ENCODE measurements at regions not wholly inside any gene's neighbourhood (a gene's known extent, or its start where the extent isn't known, plus 50 kb on each side); places are given as distances from the start of the nearest gene placed in this dataset.
"Not testable (repeated sequence)": the region's sequence is repeated elsewhere in the genome, so short reads cannot be mapped to it uniquely, and the experiment has no call there.

- Histone ChIP-seq H3K9ac (ENCODE audit: insufficient read length, low read depth) (no peak overlapping the region), H3K4me1 (ENCODE audit: insufficient read depth, insufficient read length) (no peaks in the 10 kb centered on the region), H3K36me3 (ENCODE audit: insufficient read depth, insufficient read length, low read length) (no peaks in the 10 kb centered on the region), H3K27me3 (ENCODE audit: insufficient read depth, insufficient read length) (no peaks in the 10 kb centered on the region), H3K9me3 (ENCODE audit: insufficient read depth, low read length) (no peaks in the 10 kb centered on the region), H3K4me3 (ENCODE audit: insufficient read length, low read depth) (no peak overlapping the region)
- no peak for TF ChIP-seq SUZ12 (IDR thresholded peaks at IDR 0.05; ENCODE audit: extremely low read depth, insufficient read depth, insufficient read length)
- no peak for TF ChIP-seq ZNF274 (IDR thresholded peaks at IDR 0.05; ENCODE audit: low read depth, low read length)
- TF ChIP-seq YY1 (IDR thresholded peaks at IDR 0.05; ENCODE audit: insufficient read depth, insufficient read length): no peak
- DNase-seq (ENCODE audit: low read depth, low spot score): no peak
Measured at GRCh38 chr4:79748835-79749234, 324.2 kb downstream of the ANTXR2 start.

GRCh38 chr4:79747252-79747651 is 325.8 kb downstream of the ANTXR2 start:
- no peaks in the 10 kb centered on the region for H3K36me3 ChIP-seq (ENCODE audit: insufficient read depth, insufficient read length, low read length)
- H3K27me3 ChIP-seq (ENCODE audit: insufficient read depth, insufficient read length): no peaks in the 10 kb centered on the region
- no peak overlapping the region for H3K4me3 ChIP-seq (ENCODE audit: insufficient read length, low read depth)
- no peak overlapping the region for H3K9ac ChIP-seq (ENCODE audit: insufficient read length, low read depth)
- no peaks in the 10 kb centered on the region for H3K9me3 ChIP-seq (ENCODE audit: insufficient read depth, low read length)
- no peak for DNase-seq (ENCODE audit: low read depth, low spot score)
- TF ChIP-seq YY1 (IDR thresholded peaks at IDR 0.05; ENCODE audit: insufficient read depth, insufficient read length) (no peak), SUZ12 (IDR thresholded peaks at IDR 0.05; ENCODE audit: extremely low read depth, insufficient read depth, insufficient read length) (no peak), ZNF274 (IDR thresholded peaks at IDR 0.05; ENCODE audit: low read depth, low read length) (no peak)
- H3K4me1 ChIP-seq (ENCODE audit: insufficient read depth, insufficient read length): no peaks in the 10 kb centered on the region

- H3K4me3 ChIP-seq (ENCODE audit: insufficient read length, low read depth): no peak overlapping the region
- DNase-seq (ENCODE audit: low read depth, low spot score): no peak
- H3K4me1 ChIP-seq (ENCODE audit: insufficient read depth, insufficient read length): no peaks in the 10 kb centered on the region
- H3K9ac ChIP-seq (ENCODE audit: insufficient read length, low read depth): no peak overlapping the region
- H3K36me3 ChIP-seq (ENCODE audit: insufficient read depth, insufficient read length, low read length): no peaks in the 10 kb centered on the region
- H3K9me3 ChIP-seq (ENCODE audit: insufficient read depth, low read length): no peaks in the 10 kb centered on the region
- H3K27me3 ChIP-seq (ENCODE audit: insufficient read depth, insufficient read length): no peaks in the 10 kb centered on the region
- TF ChIP-seq YY1 (IDR thresholded peaks at IDR 0.05; ENCODE audit: insufficient read depth, insufficient read length): no peak
- TF ChIP-seq SUZ12 (IDR thresholded peaks at IDR 0.05; ENCODE audit: extremely low read depth, insufficient read depth, insufficient read length): no peak
- TF ChIP-seq ZNF274 (IDR thresholded peaks at IDR 0.05; ENCODE audit: low read depth, low read length): no peak
Measured at GRCh38 chr4:79743014-79743413, 330.0 kb downstream of the ANTXR2 start.

- Histone ChIP-seq H3K36me3 (ENCODE audit: insufficient read depth, insufficient read length, low read length) (no peaks in the 10 kb centered on the region), H3K9me3 (ENCODE audit: insufficient read depth, low read length) (no peaks in the 10 kb centered on the region), H3K27me3 (ENCODE audit: insufficient read depth, insufficient read length) (no peaks in the 10 kb centered on the region), H3K9ac (ENCODE audit: insufficient read length, low read depth) (no peak overlapping the region), H3K4me3 (ENCODE audit: insufficient read length, low read depth) (no peak overlapping the region), H3K4me1 (ENCODE audit: insufficient read depth, insufficient read length) (no peaks in the 10 kb centered on the region)
- no peak for DNase-seq (ENCODE audit: low read depth, low spot score)
- TF ChIP-seq YY1 (IDR thresholded peaks at IDR 0.05; ENCODE audit: insufficient read depth, insufficient read length) (no peak), SUZ12 (IDR thresholded peaks at IDR 0.05; ENCODE audit: extremely low read depth, insufficient read depth, insufficient read length) (no peak), ZNF274 (IDR thresholded peaks at IDR 0.05; ENCODE audit: low read depth, low read length) (no peak)
Measured at GRCh38 chr4:79739912-79740311, 331.9 kb upstream of the GK2 start.

- no peak overlapping the region for H3K9ac ChIP-seq (ENCODE audit: insufficient read length, low read depth)
- no peak for DNase-seq (ENCODE audit: low read depth, low spot score)
- TF ChIP-seq SUZ12 (IDR thresholded peaks at IDR 0.05; ENCODE audit: extremely low read depth, insufficient read depth, insufficient read length) (no peak), YY1 (IDR thresholded peaks at IDR 0.05; ENCODE audit: insufficient read depth, insufficient read length) (no peak), ZNF274 (IDR thresholded peaks at IDR 0.05; ENCODE audit: low read depth, low read length) (no peak)
Measured at GRCh38 chr4:79723507-79723906, 315.5 kb upstream of the GK2 start.

GRCh38 chr4:79700356-79700755 is 292.3 kb upstream of the GK2 start:
- no peak for DNase-seq (ENCODE audit: low read depth, low spot score)

More at GRCh38 chr4:79723507-79723906, 315.5 kb upstream of the GK2 start:
- Histone ChIP-seq H3K27me3 (ENCODE audit: insufficient read depth, insufficient read length) (no peaks in the 10 kb centered on the region), H3K9me3 (ENCODE audit: insufficient read depth, low read length) (peaks cover 9% of the 10 kb centered on the region), H3K4me3 (ENCODE audit: insufficient read length, low read depth) (no peak overlapping the region), H3K36me3 (ENCODE audit: insufficient read depth, insufficient read length, low read length) (no peaks in the 10 kb centered on the region), H3K4me1 (ENCODE audit: insufficient read depth, insufficient read length) (no peaks in the 10 kb centered on the region)

GRCh38 chr4:79697444-79697843 is 289.4 kb upstream of the GK2 start:
- TF ChIP-seq SUZ12 (IDR thresholded peaks at IDR 0.05; ENCODE audit: extremely low read depth, insufficient read depth, insufficient read length) (no peak), ZNF274 (IDR thresholded peaks at IDR 0.05; ENCODE audit: low read depth, low read length) (no peak), YY1 (IDR thresholded peaks at IDR 0.05; ENCODE audit: insufficient read depth, insufficient read length) (no peak)
- Histone ChIP-seq H3K4me1 (ENCODE audit: insufficient read depth, insufficient read length) (no peaks in the 10 kb centered on the region), H3K27me3 (ENCODE audit: insufficient read depth, insufficient read length) (no peaks in the 10 kb centered on the region), H3K9me3 (ENCODE audit: insufficient read depth, low read length) (no peaks in the 10 kb centered on the region), H3K36me3 (ENCODE audit: insufficient read depth, insufficient read length, low read length) (no peaks in the 10 kb centered on the region), H3K9ac (ENCODE audit: insufficient read length, low read depth) (no peak overlapping the region), H3K4me3 (ENCODE audit: insufficient read length, low read depth) (no peak overlapping the region)
- DNase-seq (ENCODE audit: low read depth, low spot score): no peak

More at GRCh38 chr4:79700356-79700755, 292.3 kb upstream of the GK2 start:
- Histone ChIP-seq H3K4me1 (ENCODE audit: insufficient read depth, insufficient read length) (no peaks in the 10 kb centered on the region), H3K27me3 (ENCODE audit: insufficient read depth, insufficient read length) (no peaks in the 10 kb centered on the region), H3K9ac (ENCODE audit: insufficient read length, low read depth) (no peak overlapping the region), H3K9me3 (ENCODE audit: insufficient read depth, low read length) (no peaks in the 10 kb centered on the region), H3K36me3 (ENCODE audit: insufficient read depth, insufficient read length, low read length) (no peaks in the 10 kb centered on the region), H3K4me3 (ENCODE audit: insufficient read length, low read depth) (no peak overlapping the region)
- TF ChIP-seq SUZ12 (IDR thresholded peaks at IDR 0.05; ENCODE audit: extremely low read depth, insufficient read depth, insufficient read length) (no peak), ZNF274 (IDR thresholded peaks at IDR 0.05; ENCODE audit: low read depth, low read length) (no peak), YY1 (IDR thresholded peaks at IDR 0.05; ENCODE audit: insufficient read depth, insufficient read length) (no peak)

GRCh38 chr4:79696534-79696933 is 288.5 kb upstream of the GK2 start:
- H3K27me3 ChIP-seq (ENCODE audit: insufficient read depth, insufficient read length); H3K9ac ChIP-seq (ENCODE audit: insufficient read length, low read depth); H3K4me1 ChIP-seq (ENCODE audit: insufficient read depth, insufficient read length); H3K9me3 ChIP-seq (ENCODE audit: insufficient read depth, low read length); DNase-seq (ENCODE audit: low read depth, low spot score); H3K36me3 ChIP-seq (ENCODE audit: insufficient read depth, insufficient read length, low read length); H3K4me3 ChIP-seq (ENCODE audit: insufficient read length, low read depth): not testable (repeated sequence)
